Liver (tissue), 3 donors: ENCODE measurements at regions not wholly inside any gene's neighbourhood (a gene's known extent, or its start where the extent isn't known, plus 50 kb on each side); places are given as distances from the start of the nearest gene placed in this dataset.

Source experiments
- CTCF ChIP-seq: fragments of 150-350 bp; IDR thresholded peaks from 2 replicates; pipeline ENCODE4 v1.5.1; 2017; ENCODE audit warnings: improper control_type of control experiment, low read depth, low read length; ENCODE audit not compliant: missing input control
- EGR1 ChIP-seq, 2 donors: IDR thresholded peaks; 2 replicates each; pipeline ENCODE4 v1.6.1; 2016 to 2018; ENCODE audit warnings: antibody characterized with exemption in 2 of 2, low read depth in 2 of 2
- FOXA1 ChIP-seq: IDR thresholded peaks from 2 replicates; pipeline ENCODE4 v1.6.1; 2016; ENCODE audit warnings: antibody characterized with exemption
- GABPA ChIP-seq, 2 donors: IDR thresholded peaks in 1 of 2; conservative IDR thresholded peaks in 1 of 2; 2 replicates each; pipeline ENCODE4 v1.6.1; 2016; ENCODE audit warnings: antibody characterized with exemption in 2 of 2, mild to moderate bottlenecking in 1 of 2, moderate library complexity in 1 of 2
- HNF4G ChIP-seq: IDR thresholded peaks from 2 replicates; pipeline ENCODE4 v1.6.1; 2016; ENCODE audit warnings: antibody characterized with exemption
- JUND ChIP-seq, 2 donors: IDR thresholded peaks; 2 replicates each; pipeline ENCODE4 v1.6.1; 2016; ENCODE audit warnings: antibody characterized with exemption in 2 of 2
- ZBTB33 ChIP-seq: IDR thresholded peaks from 2 replicates; pipeline ENCODE4 v1.6.1; 2016; ENCODE audit warnings: antibody characterized with exemption
- donor health status: healthy.
- donor health status: healthy.

- no peak for TF ChIP-seq HNF4G
- TF ChIP-seq CTCF: no peak
- TF ChIP-seq FOXA1: no peak
- no peak for TF ChIP-seq EGR1 (IDR thresholded peaks at IDR 0.05; ENCODE audit: low read depth in 2 of 2)
- TF ChIP-seq ZBTB33: no peak
- TF ChIP-seq JUND (IDR thresholded peaks at IDR 0.05): no peak
- no peak for TF ChIP-seq GABPA (IDR thresholded peaks at IDR 0.05 in 1 of 2, conservative IDR thresholded peaks at IDR 0.05 in 1 of 2)
Observed at GRCh38 chr14:42893183-42893582, 1286.5 kb downstream of the LRFN5 start.
